Fibroblast of lung (primary cell): ENCODE measurements at regions not wholly inside any gene's neighbourhood (a gene's known extent, or its start where the extent isn't known, plus 50 kb on each side); places are given as distances from the start of the nearest gene placed in this dataset.

ENCODE experiments used
- CTCF ChIP-seq, 2 donors: IDR thresholded peaks in 1 of 2; conservative IDR thresholded peaks in 1 of 2; 1 replicate in 1 of 2; 2 replicates in 1 of 2; pipeline ENCODE4 v1.5.1; 2011 to 2012; ENCODE audit warnings: low read length in 2 of 2, control low read depth in 1 of 2, inconsistent platforms in 1 of 2, low read depth in 1 of 2, mild to moderate bottlenecking in 1 of 2
- EZH2 ChIP-seq: IDR thresholded peaks from 2 replicates; pipeline ENCODE4 v1.5.1; 2012; ENCODE audit warnings: low read length, control low read depth, mild to moderate bottlenecking; ENCODE audit errors: missing control alignments

GRCh38 chr2:58895857-58896256 is 654.7 kb upstream of the FANCL start:
- no peak for TF ChIP-seq CTCF (conservative IDR thresholded peaks at IDR 0.05 in 1 of 2, IDR thresholded peaks at IDR 0.05 in 1 of 2; ENCODE audit: low read depth in 1 of 2, low read length in 2 of 2)
- TF ChIP-seq EZH2 = no peak
